HG03354 (cell line): ENCODE measurements at regions not wholly inside any gene's neighbourhood (a gene's known extent, or its start where the extent isn't known, plus 50 kb on each side); places are given as distances from the start of the nearest gene placed in this dataset.

Experiments
- ATAC-seq: cut with Tn5 transposase; IDR thresholded peaks from one replicate; pipeline ENCODE4 v1.9.1; 2021; ENCODE audit warnings: mild to moderate bottlenecking; ENCODE audit not compliant: unreplicated experiment, poor library complexity, severe bottlenecking

- no peak for ATAC-seq
Observed at GRCh38 chr3:168289471-168290008, 193.8 kb upstream of the GOLIM4 start.

- ATAC-seq: no peak
Observed at GRCh38 chr3:168288511-168289401, 193.0 kb upstream of the GOLIM4 start.

- no peak for ATAC-seq
Observed at GRCh38 chr3:168285506-168285905, 189.8 kb upstream of the GOLIM4 start.

- no peak for ATAC-seq
Observed at GRCh38 chr3:168284728-168285127, 189.0 kb upstream of the GOLIM4 start.

- ATAC-seq: no peak
Observed at GRCh38 chr3:168275662-168276061, 179.9 kb upstream of the GOLIM4 start.

- peak; percentile 85 for ATAC-seq
Observed at GRCh38 chr3:168273917-168274316, 178.2 kb upstream of the GOLIM4 start.

- no peak for ATAC-seq
Observed at GRCh38 chr3:168273036-168273435, 177.3 kb upstream of the GOLIM4 start.

- ATAC-seq: no peak
Observed at GRCh38 chr3:168272343-168272985, 176.7 kb upstream of the GOLIM4 start.

- no peak for ATAC-seq
Observed at GRCh38 chr3:168271932-168272331, 176.2 kb upstream of the GOLIM4 start.

- ATAC-seq: no peak
Observed at GRCh38 chr3:168269001-168269400, 173.3 kb upstream of the GOLIM4 start.

- peak; percentile 49 for ATAC-seq
Observed at GRCh38 chr3:168267179-168267578, 171.5 kb upstream of the GOLIM4 start.

GRCh38 chr3:168266335-168266734, 170.6 kb upstream of the GOLIM4 start:
- ATAC-seq: no peak

GRCh38 chr3:168262887-168263286, 167.2 kb upstream of the GOLIM4 start:
- no peak for ATAC-seq

- ATAC-seq: peak; percentile 96
Observed at GRCh38 chr3:168260859-168261258, 165.1 kb upstream of the GOLIM4 start.

- ATAC-seq: peak; percentile 36
Observed at GRCh38 chr3:168251371-168251770, 155.6 kb upstream of the GOLIM4 start.

GRCh38 chr3:168250415-168250861, 154.7 kb upstream of the GOLIM4 start:
- peak; percentile 27 for ATAC-seq

GRCh38 chr3:168249550-168250414, 154.1 kb upstream of the GOLIM4 start:
- ATAC-seq: peak; percentile 76

- ATAC-seq: peak; percentile 5
Observed at GRCh38 chr3:168249205-168249549, 153.5 kb upstream of the GOLIM4 start.

GRCh38 chr3:168248383-168249204, 152.9 kb upstream of the GOLIM4 start:
- ATAC-seq: peak; percentile 8
